H1 (cell line): ENCODE measurements at regions not wholly inside any gene's neighbourhood (a gene's known extent, or its start where the extent isn't known, plus 50 kb on each side); places are given as distances from the start of the nearest gene placed in this dataset.

Experiments
- CTCF ChIA-PET: fragments of 300-600 bp; sonication (Branson Sonifier 250); formaldehyde crosslinking; loops from one replicate; lab custom pipeline; 2021; ENCODE audit not compliant: partially characterized antibody; lab: Charles Lee
- POLR2A ChIA-PET: fragments of 300-600 bp; sonication (Branson Sonifier 250); formaldehyde crosslinking; loops from one replicate; lab custom pipeline; 2021; ENCODE audit warnings: inconsistent platforms; ENCODE audit not compliant: partially characterized antibody; lab: Charles Lee
- DNase-seq, 2 experiments: peaks; one replicate each; pipeline versions ENCODE4 v3.0.0 to v3.0.0-alpha.2; 2010 to 2022; ENCODE audit warnings: low spot score in 2 of 2, low read depth in 1 of 2, mixed read lengths in 1 of 2
- FAIRE-seq: peaks from 2 replicates; lab custom pipeline; 2011; peaks lifted over from hg19 to GRCh38; lab: Jason Lieb, UNC
- H2AFZ ChIP-seq: 2 replicates; pipeline ENCODE4 v1.8.1; 2012; ENCODE audit warnings: low read length, inconsistent platforms
- H2AK5ac ChIP-seq: 2 replicates; pipeline ENCODE4 v1.6.1; 2013; ENCODE audit warnings: low read depth, low read length
- H2BK120ac ChIP-seq: replicated peaks from 2 replicates; pipeline ENCODE3; 2013; ENCODE audit warnings: low read depth, low read length, inconsistent platforms
- H2BK12ac ChIP-seq: 2 replicates; pipeline ENCODE4 v1.6.1; 2013; ENCODE audit warnings: low read depth, low read length
- H2BK15ac ChIP-seq: 2 replicates; pipeline ENCODE4 v1.6.1; 2013; ENCODE audit warnings: low read length
- H2BK20ac ChIP-seq: 2 replicates; pipeline ENCODE4 v1.6.1; 2013; ENCODE audit warnings: low read length
- H2BK5ac ChIP-seq: 2 replicates; pipeline ENCODE4 v1.6.1; 2013; ENCODE audit warnings: low read depth, low read length
- H3K14ac ChIP-seq: 2 replicates; pipeline ENCODE4 v1.6.1; 2013; ENCODE audit warnings: inconsistent platforms; ENCODE audit not compliant: insufficient read length
- H3K18ac ChIP-seq: 2 replicates; pipeline ENCODE4 v1.6.1; 2013; ENCODE audit warnings: low read length; ENCODE audit errors: extremely low read depth
- H3K23ac ChIP-seq: 2 replicates; pipeline ENCODE4 v1.6.1; 2013; ENCODE audit warnings: inconsistent platforms; ENCODE audit not compliant: insufficient read length
- H3K23me2 ChIP-seq: 2 replicates; pipeline ENCODE4 v1.6.1; 2013; ENCODE audit warnings: low read depth, low read length
- H3K27ac ChIP-seq: 2 replicates; pipeline ENCODE4 v1.6.1; 2011; ENCODE audit warnings: low read depth, low read length, inconsistent platforms
- H3K27me3 ChIP-seq, 4 experiments: replicated peaks in 1 of 4; 1 replicate in 1 of 4; 2 replicates in 3 of 4; pipeline versions ENCODE4 v1.6.1 to v1.8.1; 2011 to 2013; ENCODE audit warnings: low read length in 3 of 4, mild to moderate bottlenecking in 3 of 4, inconsistent platforms in 2 of 4, mixed read lengths in 2 of 4, moderate library complexity in 1 of 4; ENCODE audit not compliant: control insufficient read depth in 3 of 4, insufficient read depth in 3 of 4; ENCODE audit errors: extremely low read depth in 1 of 4
- H3K36me3 ChIP-seq, 4 experiments: 2 replicates each; pipeline versions ENCODE4 v1.6.1 to v1.8.1; 2011 to 2013; ENCODE audit warnings: mild to moderate bottlenecking in 4 of 4, low read length in 3 of 4, moderate library complexity in 2 of 4, control low read depth in 1 of 4, inconsistent platforms in 1 of 4; ENCODE audit not compliant: insufficient read depth in 4 of 4, control insufficient read depth in 2 of 4
- H3K4ac ChIP-seq: replicated peaks from 2 replicates; pipeline ENCODE3; 2013; ENCODE audit warnings: low read length, low read depth, mixed read lengths, inconsistent platforms; ENCODE audit not compliant: insufficient read length
- H3K4me1 ChIP-seq, 4 experiments: replicated peaks in 1 of 4; 1 replicate in 1 of 4; 2 replicates in 3 of 4; pipeline versions ENCODE4 v1.6.1 to v1.8.1; 2011 to 2013; ENCODE audit warnings: low read length in 3 of 4, inconsistent platforms in 2 of 4, mixed read lengths in 1 of 4; ENCODE audit not compliant: insufficient read depth in 4 of 4, control insufficient read depth in 3 of 4
- H3K4me2 ChIP-seq, 2 experiments: 2 replicates each; pipeline versions ENCODE4 v1.6.1 to v1.8.1; 2011 to 2013; ENCODE audit warnings: low read depth in 2 of 2, low read length in 2 of 2, control low read depth in 1 of 2, inconsistent platforms in 1 of 2, mild to moderate bottlenecking in 1 of 2; ENCODE audit not compliant: insufficient read depth in 1 of 2
- H3K4me3 ChIP-seq, 4 experiments: fragments of 200-600, 300-600 bp in 1 of 4; sonication (generic), shearing (Covaris generic), sonication (Bioruptor Twin) in 1 of 4; 2 replicates each; pipeline versions ENCODE4 v1.5.1 to v1.8.1; 2011 to 2016; ENCODE audit warnings: low read length in 4 of 4, low read depth in 3 of 4, control low read depth in 2 of 4, inconsistent platforms in 2 of 4, mild to moderate bottlenecking in 2 of 4, mixed read lengths in 1 of 4, moderate library complexity in 1 of 4; ENCODE audit not compliant: insufficient read depth in 2 of 4; ENCODE audit errors: extremely low read depth in 1 of 4
- H3K56ac ChIP-seq: replicated peaks from 2 replicates; pipeline ENCODE3; 2013; ENCODE audit warnings: low read depth, mild to moderate bottlenecking, mixed read lengths, low read length, inconsistent platforms; ENCODE audit not compliant: insufficient read length
- H3K79me1 ChIP-seq: 2 replicates; pipeline ENCODE4 v1.6.1; 2013; ENCODE audit warnings: low read depth, low read length, control low read depth
- H3K79me2 ChIP-seq, 2 experiments: 2 replicates each; pipeline versions ENCODE4 v1.6.1 to v1.8.1; 2012 to 2013; ENCODE audit warnings: low read length in 2 of 2, mild to moderate bottlenecking in 2 of 2, inconsistent platforms in 1 of 2; ENCODE audit not compliant: insufficient read depth in 2 of 2, control insufficient read depth in 1 of 2
- H3K9ac ChIP-seq, 4 experiments: replicated peaks in 1 of 4; 1 replicate in 1 of 4; 2 replicates in 3 of 4; pipeline versions ENCODE4 v1.6.1 to v1.8.1; 2011 to 2013; ENCODE audit warnings: low read depth in 3 of 4, low read length in 3 of 4, control low read depth in 2 of 4, mild to moderate bottlenecking in 2 of 4, moderate library complexity in 2 of 4, inconsistent platforms in 1 of 4; ENCODE audit errors: extremely low read depth in 1 of 4
- H3K9me3 ChIP-seq, 2 experiments: 2 replicates each; pipeline versions ENCODE4 v1.6.1 to v1.8.1; 2012 to 2013; ENCODE audit warnings: mild to moderate bottlenecking in 2 of 2, moderate library complexity in 2 of 2, control low read depth in 1 of 2, inconsistent platforms in 1 of 2, low read depth in 1 of 2, low read length in 1 of 2, mixed read lengths in 1 of 2; ENCODE audit not compliant: insufficient read depth in 2 of 2
- H4K20me1 ChIP-seq, 2 experiments: replicated peaks in 1 of 2; 2 replicates each; pipeline versions ENCODE3 to v1.8.1; 2011 to 2013; ENCODE audit warnings: inconsistent platforms in 2 of 2, low read length in 2 of 2, mild to moderate bottlenecking in 1 of 2; ENCODE audit not compliant: insufficient read depth in 2 of 2, control insufficient read depth in 1 of 2
- H4K5ac ChIP-seq: 2 replicates; pipeline ENCODE4 v1.6.1; 2013; ENCODE audit warnings: low read length, low read depth, mixed read lengths, inconsistent platforms; ENCODE audit not compliant: insufficient read length
- H4K8ac ChIP-seq: 2 replicates; pipeline ENCODE4 v1.8.0; 2013; ENCODE audit warnings: mild to moderate bottlenecking, moderate library complexity, low read length, inconsistent platforms; ENCODE audit not compliant: insufficient read depth; ENCODE audit errors: extremely low read depth
- H4K91ac ChIP-seq: replicated peaks from 2 replicates; pipeline ENCODE3; 2013; ENCODE audit warnings: low read length, mixed read lengths, inconsistent platforms; ENCODE audit not compliant: insufficient read length
- ATF3 ChIP-seq: IDR thresholded peaks from 2 replicates; pipeline ENCODE4 v1.6.1; 2011; ENCODE audit warnings: low read depth, mild to moderate bottlenecking, low read length; ENCODE audit not compliant: insufficient read depth
- BACH1 ChIP-seq: IDR thresholded peaks from 2 replicates; pipeline ENCODE4 v1.6.1; 2012; ENCODE audit warnings: low read length, improper control_type of control experiment
- EZH2 ChIP-seq: fragments of 200-600 bp; sonication (generic); IDR thresholded peaks from 2 replicates; pipeline ENCODE4 v1.7.1; 2012; ENCODE audit warnings: low read depth, mild to moderate bottlenecking, moderate library complexity, low read length, inconsistent platforms; ENCODE audit not compliant: severe bottlenecking
- GTF2F1 ChIP-seq: IDR thresholded peaks from 2 replicates; pipeline ENCODE4 v1.6.1; 2012; ENCODE audit warnings: low read depth, low read length, improper control_type of control experiment, borderline replicate concordance
- JUND ChIP-seq: IDR thresholded peaks from 2 replicates; pipeline ENCODE4 v1.6.1; 2011; ENCODE audit warnings: mild to moderate bottlenecking, improper control_type of control experiment, low read length
- NRF1 ChIP-seq: IDR thresholded peaks from 2 replicates; pipeline ENCODE4 v1.6.1; 2011; ENCODE audit warnings: mild to moderate bottlenecking, low read depth, low read length, improper control_type of control experiment
- RFX5 ChIP-seq: IDR thresholded peaks from 2 replicates; pipeline ENCODE4 v1.6.1; 2011; ENCODE audit warnings: low read depth, low read length, improper control_type of control experiment, borderline replicate concordance
- RNF2 ChIP-seq: fragments of 200-900, 300-1000 bp; sonication (generic); IDR thresholded peaks from 2 replicates; pipeline ENCODE4 v1.7.1; 2016; ENCODE audit warnings: borderline replicate concordance, low read depth, mild to moderate bottlenecking, antibody characterized with exemption, low read length; ENCODE audit not compliant: poor library complexity, severe bottlenecking; ENCODE audit errors: missing control alignments
- RXRA ChIP-seq: IDR thresholded peaks from 2 replicates; pipeline ENCODE4 v1.6.1; 2011; ENCODE audit warnings: low read depth, mild to moderate bottlenecking, low read length, moderate library complexity; ENCODE audit not compliant: insufficient read depth
- SIRT6 ChIP-seq: IDR thresholded peaks from one replicate; pipeline ENCODE4 v1.7.1; 2012; ENCODE audit warnings: low read length, inconsistent platforms
- TAF1 ChIP-seq: IDR thresholded peaks from 2 replicates; pipeline ENCODE4 v1.6.1; 2011; ENCODE audit warnings: mild to moderate bottlenecking, low read depth, low read length
- TEAD4 ChIP-seq: IDR thresholded peaks from 2 replicates; pipeline ENCODE4 v1.6.1; 2012; ENCODE audit warnings: low read depth, low read length, inconsistent platforms, mixed read lengths
- YY1 ChIP-seq: IDR thresholded peaks from 2 replicates; pipeline ENCODE4 v1.6.1; 2011; ENCODE audit warnings: low read depth, mild to moderate bottlenecking, low read length
- WGBS, 2 experiments: shearing (Covaris generic) in 1 of 2; methylation state at CpG; one replicate each; pipeline versions ENCODE4 v1.1.6 to v1.1.7; 2013 to 2015; ENCODE audit warnings: low lambda C conversion rate in 2 of 2, mixed read lengths in 2 of 2, inconsistent platforms in 1 of 2, low coverage in 1 of 2, missing lambda C conversion rate in 1 of 2; ENCODE audit not compliant: insufficient replicate concordance in 2 of 2, insufficient coverage in 1 of 2, insufficient read length in 1 of 2; ENCODE audit errors: extremely low coverage in 1 of 2, missing lambda C conversion rate in 1 of 2; 5-methylcytosine and 5-hydroxymethylcytosine counted together

DNA sequence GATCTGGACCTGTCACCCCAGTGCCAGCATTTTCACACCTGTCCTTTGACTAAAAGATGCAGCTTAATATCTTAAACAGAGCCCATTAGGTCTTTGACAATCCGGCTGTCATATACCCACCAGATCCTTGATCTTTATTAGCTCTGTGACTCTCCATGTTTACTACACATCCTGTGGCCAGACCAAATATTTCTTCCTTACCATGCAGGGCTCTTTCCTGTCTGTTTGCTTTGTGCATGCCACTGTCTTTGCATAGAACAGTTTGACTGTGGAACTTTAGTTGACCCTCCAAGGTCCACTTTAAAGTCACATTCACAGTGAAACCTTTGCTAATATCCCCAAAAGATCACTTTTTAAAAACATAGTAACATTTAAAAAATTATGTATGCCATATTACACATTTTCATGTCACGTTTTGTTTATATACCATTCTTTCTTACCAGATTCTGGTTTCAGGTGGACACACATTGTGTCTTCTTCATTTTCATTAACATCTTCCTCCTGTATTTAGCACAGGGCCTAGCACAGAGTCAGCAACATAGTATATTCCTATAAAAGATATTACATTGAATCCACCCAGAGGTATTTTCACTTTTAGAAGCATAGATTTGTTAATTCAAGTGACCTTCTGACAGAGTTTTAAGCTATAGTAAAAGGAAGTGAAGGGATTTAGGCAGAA, 95.8 kb downstream of the RAP2B start:
- Histone ChIP-seq H3K23me2 (no peaks in the 10 kb centered on the region), H3K79me1 (no peaks in the 10 kb centered on the region), H3K36me3 (no peaks in the 10 kb centered on the region), H4K8ac (no peak overlapping the region), H3K56ac (no peak overlapping the region), H4K91ac (no peak overlapping the region), H3K4me2 (no peak overlapping the region), H3K14ac (no peak overlapping the region), H2BK120ac (no peak overlapping the region), H3K27me3 (no peaks in the 10 kb centered on the region), H3K18ac (no peak overlapping the region), H3K9ac (no peak overlapping the region), H3K23ac (no peak overlapping the region), H2BK20ac (no peak overlapping the region), H3K9me3 (no peaks in the 10 kb centered on the region), H3K27ac (no peak overlapping the region), H3K4me1 (peaks cover 0 to 2% (median 0%) of the 10 kb centered on the region in 4 experiments; a peak in 1 of 7 replicates), H4K20me1 (no peaks in the 10 kb centered on the region), H4K5ac (no peak overlapping the region), H2BK12ac (no peak overlapping the region), H3K4ac (no peak overlapping the region), H2AK5ac (no peak overlapping the region), H3K79me2 (no peaks in the 10 kb centered on the region), H2BK5ac (no peak overlapping the region), H3K4me3 (no peak overlapping the region), H2BK15ac (no peak overlapping the region), H2AFZ (no peak overlapping the region; the same call in 1 of the 2 replicates)
- WGBS, 2 experiments, result 91% methylated on average over 2 of the region's 2 CpGs; no CpG with 5 or more reads in 1 of the 2 experiments
- FAIRE-seq (no peak), DNase-seq (no peak)
- ChIA-PET CTCF (interaction anchor here (0.6 to 1.1 kb wide), 3 partner anchors 10 to 68 kb away, joined by 3 read pairs; no protein-coding TSS in a partner anchor), POLR2A (no interaction called here)
- TF ChIP-seq RXRA, result no peak
- TF ChIP-seq TEAD4, result no peak
- no peak for TF ChIP-seq RFX5
- no peak for TF ChIP-seq ATF3
- no peak for TF ChIP-seq BACH1
- no peak for TF ChIP-seq JUND
- no peak for TF ChIP-seq TAF1
- no peak for TF ChIP-seq GTF2F1
- no peak for TF ChIP-seq RNF2
- no peak for TF ChIP-seq EZH2
- no peak for TF ChIP-seq YY1
- no peak for TF ChIP-seq NRF1
- TF ChIP-seq SIRT6, result no peak
